HepG2 (cell line): ENCODE measurements at regions not wholly inside any gene's neighbourhood (a gene's known extent, or its start where the extent isn't known, plus 50 kb on each side); places are given as distances from the start of the nearest gene placed in this dataset.

Experiments
- ARID4A ChIP-seq: sonication (generic); formaldehyde crosslinking; IDR thresholded peaks from 2 replicates; pipeline ENCODE4 v1.5.0; 2020; ENCODE audit warnings: mild to moderate bottlenecking, missing genetic modification reagents, borderline replicate concordance
- DZIP1 ChIP-seq: sonication (generic); formaldehyde crosslinking; IDR thresholded peaks from 2 replicates; pipeline ENCODE4 v1.5.0; 2020; ENCODE audit warnings: mild to moderate bottlenecking, missing genetic modification reagents
- ESRRA ChIP-seq: sonication (generic); formaldehyde crosslinking; IDR thresholded peaks from 2 replicates; pipeline ENCODE4 v1.5.1; 2020; ENCODE audit warnings: mild to moderate bottlenecking, low read depth, missing genetic modification reagents
- KAT2B ChIP-seq: fragments of 150-350 bp; IDR thresholded peaks from 2 replicates; pipeline ENCODE4 v1.6.1; 2014; ENCODE audit warnings: low read depth, low read length, borderline replicate concordance
- NFAT5 ChIP-seq: sonication (generic); formaldehyde crosslinking; IDR thresholded peaks from 2 replicates; pipeline ENCODE4 v1.4.0; 2020; ENCODE audit warnings: missing genetic modification reagents
- PAWR ChIP-seq: sonication (generic); formaldehyde crosslinking; IDR thresholded peaks from 2 replicates; pipeline ENCODE4 v1.4.0; 2020; ENCODE audit warnings: missing genetic modification reagents, mild to moderate bottlenecking, borderline replicate concordance
- SMAD1 ChIP-seq: sonication (generic); formaldehyde crosslinking; IDR thresholded peaks from 2 replicates; pipeline ENCODE4 v1.4.0; 2020; ENCODE audit warnings: missing genetic modification reagents, low read depth, mild to moderate bottlenecking, borderline replicate concordance
- SPEN ChIP-seq: sonication (generic); formaldehyde crosslinking; IDR thresholded peaks from 2 replicates; pipeline ENCODE4 v1.5.1; 2020; ENCODE audit warnings: low read depth, mild to moderate bottlenecking, missing genetic modification reagents
- THAP7 ChIP-seq: sonication (generic); formaldehyde crosslinking; IDR thresholded peaks from 2 replicates; pipeline ENCODE4 v1.8.1; 2023; ENCODE audit warnings: mild to moderate bottlenecking, missing genetic modification reagents
- ZKSCAN8 ChIP-seq: IDR thresholded peaks from 2 replicates; pipeline ENCODE4 v1.6.1; 2016; ENCODE audit warnings: borderline replicate concordance, missing genetic modification reagents, missing compliant biosample characterization
- ZNF546 ChIP-seq: sonication (generic); formaldehyde crosslinking; conservative IDR thresholded peaks from 2 replicates; pipeline ENCODE4 v1.8.1; 2023; ENCODE audit warnings: mild to moderate bottlenecking, missing genetic modification reagents
- ZNF574 ChIP-seq: sonication (generic); formaldehyde crosslinking; IDR thresholded peaks from 2 replicates; pipeline ENCODE4 v1.4.0; 2020; ENCODE audit warnings: missing genetic modification reagents
- ZNF589 ChIP-seq: sonication (generic); formaldehyde crosslinking; conservative IDR thresholded peaks from 2 replicates; pipeline ENCODE4 v1.8.0; 2022; ENCODE audit warnings: mild to moderate bottlenecking, moderate library complexity, missing genetic modification reagents

GRCh38 chr3:164550857-164551256, 527.4 kb downstream of the SI start (continued):
- TF ChIP-seq ARID4A (no peak), ZNF574 (no peak), SPEN (CRISPR knock-in tag) (no peak), ESRRA (CRISPR knock-in tag) (no peak), KAT2B (no peak), DZIP1 (CRISPR knock-in tag) (no peak), NFAT5 (no peak), ZNF546 (CRISPR knock-in tag) (no peak), PAWR (no peak), THAP7 (CRISPR knock-in tag) (no peak), ZKSCAN8 (CRISPR knock-in tag) (no peak), SMAD1 (CRISPR knock-in tag) (no peak), ZNF589 (CRISPR knock-in tag) (no peak)
